Muscle layer of colon (tissue), 2 donors: ENCODE measurements at regions not wholly inside any gene's neighbourhood (a gene's known extent, or its start where the extent isn't known, plus 50 kb on each side); places are given as distances from the start of the nearest gene placed in this dataset.

Source experiments
- H3K27ac ChIP-seq: one replicate; pipeline ENCODE4 v1.7.0; 2013; ENCODE audit warnings: low read depth, mild to moderate bottlenecking, low read length, moderate library complexity
- H3K27me3 ChIP-seq, 2 donors: one replicate each; pipeline ENCODE4 v1.7.0; 2013; ENCODE audit warnings: low read length in 2 of 2, mild to moderate bottlenecking in 2 of 2; ENCODE audit not compliant: insufficient read depth in 2 of 2, control insufficient read depth in 1 of 2
- H3K36me3 ChIP-seq: one replicate; pipeline ENCODE4 v1.7.0; 2013; ENCODE audit warnings: mild to moderate bottlenecking, low read length; ENCODE audit not compliant: insufficient read depth
- H3K4me1 ChIP-seq: one replicate; pipeline ENCODE4 v1.7.0; 2013; ENCODE audit warnings: mild to moderate bottlenecking, low read length; ENCODE audit not compliant: insufficient read depth
- H3K4me3 ChIP-seq, 2 donors: one replicate each; pipeline ENCODE4 v1.7.0; 2013; ENCODE audit warnings: low read length in 2 of 2, low read depth in 1 of 2, mild to moderate bottlenecking in 1 of 2, moderate library complexity in 1 of 2
- H3K9ac ChIP-seq: one replicate; pipeline ENCODE4 v1.7.0; 2013; ENCODE audit warnings: low read length
- H3K9me3 ChIP-seq: one replicate; pipeline ENCODE4 v1.7.0; 2013; ENCODE audit warnings: mild to moderate bottlenecking, low read length
- donor health status: abdominal sarcoma.
- donor health status: Adenocarcinoma of cecum.

GRCh38 chr9:134504106-134504385, 137.6 kb upstream of the COL5A1 start:
- no peak overlapping the region for H3K9ac ChIP-seq
- no peak overlapping the region for H3K4me3 ChIP-seq
- no peaks in the 10 kb centered on the region for H3K4me1 ChIP-seq
- peaks cover 0 to 26% of the 10 kb centered on the region in 2 donors for H3K27me3 ChIP-seq
- H3K9me3 ChIP-seq, result no peaks in the 10 kb centered on the region
- no peaks in the 10 kb centered on the region for H3K36me3 ChIP-seq
- no peak overlapping the region for H3K27ac ChIP-seq

DNA sequence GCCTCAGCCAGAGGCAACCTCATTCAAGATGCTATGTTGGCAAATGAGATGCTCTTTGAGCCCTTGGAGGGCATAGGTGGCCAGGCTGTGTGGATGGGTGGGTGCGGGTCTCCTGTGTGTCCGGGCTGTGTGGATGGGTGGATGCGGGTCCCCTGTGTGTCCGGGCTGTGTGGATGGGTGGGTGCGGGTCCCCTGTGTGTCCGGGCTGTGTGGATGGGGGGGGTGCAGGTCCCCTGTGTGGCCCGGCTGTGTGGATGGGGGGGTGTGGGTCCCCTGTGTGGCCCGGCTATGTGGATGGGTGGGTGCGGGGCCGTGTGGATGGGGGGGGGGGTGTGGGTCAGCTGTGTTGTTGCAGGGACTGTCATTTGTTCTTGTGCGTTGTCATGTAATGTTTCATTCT, 136.6 kb upstream of the COL5A1 start:
- no peaks in the 10 kb centered on the region for H3K36me3 ChIP-seq
- no peak overlapping the region for H3K9ac ChIP-seq
- H3K27me3 ChIP-seq, result peaks cover 0 to 26% of the 10 kb centered on the region in 2 donors
- no peak overlapping the region for H3K27ac ChIP-seq
- H3K4me1 ChIP-seq, result no peaks in the 10 kb centered on the region
- no peak overlapping the region for H3K4me3 ChIP-seq
- no peaks in the 10 kb centered on the region for H3K9me3 ChIP-seq

- H3K27ac ChIP-seq, result no peak overlapping the region
- H3K4me3 ChIP-seq, result no peak overlapping the region
- H3K9ac ChIP-seq, result no peak overlapping the region
- no peaks in the 10 kb centered on the region for H3K4me1 ChIP-seq
- no peaks in the 10 kb centered on the region for H3K9me3 ChIP-seq
- no peaks in the 10 kb centered on the region for H3K36me3 ChIP-seq
- H3K27me3 ChIP-seq, result no peaks in the 10 kb centered on the region
Observed at GRCh38 chr9:134509281-134509680, 132.3 kb upstream of the COL5A1 start.

- no peaks in the 10 kb centered on the region for H3K27me3 ChIP-seq
- H3K36me3 ChIP-seq, result no peaks in the 10 kb centered on the region
- no peaks in the 10 kb centered on the region for H3K4me1 ChIP-seq
- no peak overlapping the region for H3K4me3 ChIP-seq
- H3K27ac ChIP-seq, result no peak overlapping the region
- no peak overlapping the region for H3K9ac ChIP-seq
- H3K9me3 ChIP-seq, result no peaks in the 10 kb centered on the region
Observed at GRCh38 chr9:134509817-134510216, 131.8 kb upstream of the COL5A1 start.

- H3K9me3 ChIP-seq, result no peaks in the 10 kb centered on the region
- no peak overlapping the region for H3K27ac ChIP-seq
- H3K9ac ChIP-seq, result no peak overlapping the region
- no peaks in the 10 kb centered on the region for H3K4me1 ChIP-seq
- H3K36me3 ChIP-seq, result no peaks in the 10 kb centered on the region
- H3K27me3 ChIP-seq, result no peaks in the 10 kb centered on the region
- no peak overlapping the region for H3K4me3 ChIP-seq
Observed at GRCh38 chr9:134514503-134514902, 127.1 kb upstream of the COL5A1 start.

GRCh38 chr9:134515026-134515821, 126.4 kb upstream of the COL5A1 start:
- Histone ChIP-seq H3K36me3 (no peaks in the 10 kb centered on the region), H3K4me1 (no peaks in the 10 kb centered on the region), H3K9me3 (no peaks in the 10 kb centered on the region), H3K4me3 (no peak overlapping the region), H3K9ac (no peak overlapping the region), H3K27me3 (no peaks in the 10 kb centered on the region), H3K27ac (no peak overlapping the region)

- Histone ChIP-seq H3K9me3 (no peaks in the 10 kb centered on the region), H3K4me3 (no peak overlapping the region), H3K27me3 (no peaks in the 10 kb centered on the region), H3K27ac (no peak overlapping the region), H3K4me1 (no peaks in the 10 kb centered on the region), H3K9ac (no peak overlapping the region), H3K36me3 (no peaks in the 10 kb centered on the region)
Observed at GRCh38 chr9:134516464-134516863, 125.1 kb upstream of the COL5A1 start.

DNA sequence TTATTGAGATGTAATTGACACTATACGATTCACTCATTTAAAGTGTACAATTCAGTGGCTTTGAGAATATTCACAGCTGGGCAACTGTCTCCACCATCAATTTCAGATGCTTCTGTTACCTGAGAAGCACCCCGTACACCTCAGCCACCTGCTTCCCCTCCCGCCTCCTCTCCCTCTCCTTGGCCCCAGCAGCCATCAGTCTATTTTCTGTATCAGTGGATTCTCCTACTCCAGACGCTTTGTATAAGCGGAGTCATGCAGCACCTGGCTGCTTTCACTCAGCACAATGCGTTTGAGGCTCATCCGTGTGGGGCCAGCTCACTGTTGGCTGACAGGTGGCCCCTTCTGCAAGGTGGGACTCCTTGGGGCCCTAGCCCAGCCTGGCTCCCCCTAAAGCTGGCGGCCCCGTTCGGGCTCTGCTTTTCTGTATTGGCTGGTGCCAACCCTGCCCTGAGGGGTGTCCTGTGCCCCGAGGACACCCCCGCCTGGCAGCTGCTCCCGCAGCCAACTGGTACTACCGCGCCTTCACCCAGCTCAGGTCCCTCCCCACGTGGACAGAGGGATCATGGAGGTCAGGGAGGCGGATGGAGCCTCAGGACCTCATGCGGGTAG, 124.4 kb upstream of the COL5A1 start:
- no peak overlapping the region for H3K4me3 ChIP-seq
- no peaks in the 10 kb centered on the region for H3K9me3 ChIP-seq
- H3K4me1 ChIP-seq, result no peaks in the 10 kb centered on the region
- H3K27me3 ChIP-seq, result no peaks in the 10 kb centered on the region
- H3K9ac ChIP-seq, result no peak overlapping the region
- H3K27ac ChIP-seq, result no peak overlapping the region
- H3K36me3 ChIP-seq, result no peaks in the 10 kb centered on the region

DNA sequence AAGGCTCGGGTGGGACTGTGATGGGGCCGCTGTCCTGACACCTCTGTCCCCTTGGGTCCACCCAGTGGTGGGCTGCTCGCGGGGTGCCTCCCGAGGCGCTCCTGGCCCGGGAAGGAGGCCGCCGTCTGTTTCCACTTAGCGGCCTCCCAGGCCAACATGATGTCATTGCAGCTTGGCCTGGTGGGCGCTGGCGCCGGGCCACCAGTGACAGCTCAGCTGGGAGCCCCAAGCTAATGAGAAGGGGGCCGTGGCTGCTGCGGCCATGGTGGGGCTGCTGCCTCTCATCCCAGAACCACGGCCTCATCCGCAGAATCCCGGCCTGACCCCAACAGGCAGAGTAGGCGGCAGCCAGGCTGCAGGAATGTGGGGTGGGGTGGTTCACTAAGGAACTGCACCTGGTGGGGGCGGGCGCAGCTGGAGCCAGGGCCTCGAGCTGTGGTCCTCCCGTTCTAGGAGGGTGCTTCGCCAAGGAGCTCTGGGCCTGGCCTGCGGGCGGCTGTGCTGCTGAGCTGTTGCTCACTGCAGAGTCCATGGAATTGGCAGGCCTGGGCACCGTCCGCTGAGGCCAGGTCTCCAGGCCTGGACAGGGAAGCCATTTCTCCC, 123.5 kb upstream of the COL5A1 start:
- Histone ChIP-seq H3K27me3 (no peaks in the 10 kb centered on the region), H3K9ac (no peak overlapping the region), H3K9me3 (no peaks in the 10 kb centered on the region), H3K4me1 (no peaks in the 10 kb centered on the region), H3K36me3 (no peaks in the 10 kb centered on the region), H3K27ac (no peak overlapping the region), H3K4me3 (no peak overlapping the region)

- Histone ChIP-seq H3K36me3 (no peaks in the 10 kb centered on the region), H3K4me3 (no peak overlapping the region), H3K27ac (no peak overlapping the region), H3K9ac (no peak overlapping the region), H3K4me1 (no peaks in the 10 kb centered on the region), H3K27me3 (no peaks in the 10 kb centered on the region), H3K9me3 (no peaks in the 10 kb centered on the region)
Observed at GRCh38 chr9:134519375-134520070, 122.1 kb upstream of the COL5A1 start.

DNA sequence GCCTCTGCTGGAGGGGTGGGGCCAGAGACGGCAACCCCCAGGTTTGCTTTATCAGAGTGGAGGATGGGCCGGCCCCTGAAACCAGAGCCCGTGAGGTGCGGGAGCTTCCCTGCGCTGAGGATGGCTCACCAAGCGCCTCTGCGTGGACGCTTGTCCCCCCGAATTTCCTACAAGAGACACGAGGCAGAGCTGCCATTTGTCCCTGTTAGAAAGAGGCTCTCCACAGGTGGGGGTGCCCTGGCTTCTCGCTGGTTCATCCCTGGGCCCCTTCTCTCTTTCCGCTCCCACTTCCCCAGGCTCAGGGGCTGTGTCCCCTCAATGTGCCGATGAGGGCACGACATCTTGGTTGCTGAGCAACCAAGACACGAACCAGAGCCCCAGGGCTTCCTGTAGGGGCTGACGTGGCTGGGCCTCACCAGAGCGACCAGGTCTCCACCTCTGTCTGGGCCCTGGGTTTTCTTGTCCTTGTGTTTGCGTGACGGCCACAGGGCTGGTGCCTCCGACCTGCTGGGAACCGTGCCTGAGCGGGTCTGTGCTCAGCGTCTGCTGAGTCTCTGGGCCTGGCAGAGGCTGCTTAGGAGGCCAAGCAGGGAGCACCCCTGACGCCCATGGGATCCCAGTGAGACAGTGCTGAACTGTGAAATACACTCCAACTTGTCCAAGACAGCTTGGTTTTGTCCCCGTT, 119.6 kb upstream of the COL5A1 start:
- H3K27ac ChIP-seq, result no peak overlapping the region
- H3K36me3 ChIP-seq, result no peaks in the 10 kb centered on the region
- no peaks in the 10 kb centered on the region for H3K4me1 ChIP-seq
- no peak overlapping the region for H3K4me3 ChIP-seq
- H3K27me3 ChIP-seq, result no peaks in the 10 kb centered on the region
- H3K9ac ChIP-seq, result no peak overlapping the region
- H3K9me3 ChIP-seq, result no peaks in the 10 kb centered on the region
